ENCODE measurements at regions not wholly inside any gene's neighbourhood (a gene's known extent, or its start where the extent isn't known, plus 50 kb on each side); places are given as distances from the start of the nearest gene placed in this dataset.

GRCh38 chr12:67727702-67728666 lies 79.4 kb downstream of the DYRK2 start:
- DNase-seq (ENCODE audit: extremely low spot score, unreplicated experiment), result no peak
- H3K27ac Mint-ChIP-seq, result no peak overlapping the region
- H3K4me3 Mint-ChIP-seq, result no peak overlapping the region
- TF ChIP-seq CTCF (conservative IDR thresholded peaks at IDR 0.05), result no peak
- H3K4me1 Mint-ChIP-seq (ENCODE audit: unreplicated experiment), result peaks cover 9% of the 10 kb centered on the region
- H3K27me3 Mint-ChIP-seq, result no peaks in the 10 kb centered on the region
- H3K36me3 Mint-ChIP-seq, result no peaks in the 10 kb centered on the region
- H3K9me3 Mint-ChIP-seq, result no peaks in the 10 kb centered on the region

- Mint-ChIP-seq H3K9me3 (no peaks in the 10 kb centered on the region), H3K4me1 (ENCODE audit: unreplicated experiment) (peaks cover 11% of the 10 kb centered on the region)
These were observed 84.3 kb downstream of the DYRK2 start for GRCh38 chr12:67732857-67733256.

GRCh38 chr12:67735868-67736267 lies 87.3 kb downstream of the DYRK2 start:
- no peaks in the 10 kb centered on the region for H3K27me3 Mint-ChIP-seq
- H3K4me3 Mint-ChIP-seq, result no peak overlapping the region
- no peaks in the 10 kb centered on the region for H3K9me3 Mint-ChIP-seq
- no peak overlapping the region for H3K27ac Mint-ChIP-seq
- H3K36me3 Mint-ChIP-seq, result no peaks in the 10 kb centered on the region
- no peak for DNase-seq (ENCODE audit: extremely low spot score, unreplicated experiment)
- TF ChIP-seq CTCF (conservative IDR thresholded peaks at IDR 0.05), result no peak
- peaks cover 10% of the 10 kb centered on the region for H3K4me1 Mint-ChIP-seq (ENCODE audit: unreplicated experiment)

More at GRCh38 chr12:67732857-67733256, 84.3 kb downstream of the DYRK2 start:
- no peak for TF ChIP-seq CTCF (conservative IDR thresholded peaks at IDR 0.05)
- Mint-ChIP-seq H3K27ac (no peak overlapping the region), H3K36me3 (no peaks in the 10 kb centered on the region), H3K27me3 (no peaks in the 10 kb centered on the region), H3K4me3 (no peak overlapping the region)
- no peak for DNase-seq (ENCODE audit: extremely low spot score, unreplicated experiment)

- no peaks in the 10 kb centered on the region for H3K27me3 Mint-ChIP-seq
- no peak overlapping the region for H3K4me3 Mint-ChIP-seq
- no peaks in the 10 kb centered on the region for H3K36me3 Mint-ChIP-seq
- H3K4me1 Mint-ChIP-seq (ENCODE audit: unreplicated experiment), result peaks cover 13% of the 10 kb centered on the region
- no peaks in the 10 kb centered on the region for H3K9me3 Mint-ChIP-seq
- no peak for DNase-seq (ENCODE audit: extremely low spot score, unreplicated experiment)
- no peak overlapping the region for H3K27ac Mint-ChIP-seq
- no peak for TF ChIP-seq CTCF (conservative IDR thresholded peaks at IDR 0.05)
These were observed 92.2 kb downstream of the DYRK2 start for GRCh38 chr12:67740711-67741110.

- no peak for TF ChIP-seq CTCF (conservative IDR thresholded peaks at IDR 0.05)
- peaks cover 10% of the 10 kb centered on the region for H3K4me1 Mint-ChIP-seq (ENCODE audit: unreplicated experiment)
- H3K27ac Mint-ChIP-seq, result no peak overlapping the region
- no peaks in the 10 kb centered on the region for H3K27me3 Mint-ChIP-seq
- H3K36me3 Mint-ChIP-seq, result no peaks in the 10 kb centered on the region
- no peak for DNase-seq (ENCODE audit: extremely low spot score, unreplicated experiment)
- no peaks in the 10 kb centered on the region for H3K9me3 Mint-ChIP-seq
- no peak overlapping the region for H3K4me3 Mint-ChIP-seq
These were observed 92.7 kb downstream of the DYRK2 start for GRCh38 chr12:67741270-67741669.
